Endodermal cell (in vitro differentiated cells): ENCODE measurements at regions not wholly inside any gene's neighbourhood (a gene's known extent, or its start where the extent isn't known, plus 50 kb on each side); places are given as distances from the start of the nearest gene placed in this dataset.

Source experiments
- DNase-seq: peaks from one replicate; pipeline ENCODE4 v3.0.0-alpha.2; 2017
- H3K27ac ChIP-seq: 2 replicates; pipeline ENCODE4 v1.5.1; 2013; ENCODE audit warnings: mild to moderate bottlenecking, low read depth, low read length, moderate library complexity
- H3K27me3 ChIP-seq: 2 replicates; pipeline ENCODE4 v1.6.1; 2013; ENCODE audit warnings: mild to moderate bottlenecking, low read length, moderate library complexity; ENCODE audit not compliant: insufficient read depth, control insufficient read depth, poor library complexity, severe bottlenecking
- H3K36me3 ChIP-seq: 2 replicates; pipeline ENCODE4 v1.7.0; 2013; ENCODE audit warnings: mild to moderate bottlenecking, low read length, moderate library complexity; ENCODE audit not compliant: control insufficient read depth, insufficient read depth
- H3K4me1 ChIP-seq: one replicate; pipeline ENCODE4 v1.7.0; 2013; ENCODE audit warnings: low read length; ENCODE audit not compliant: control insufficient read depth, insufficient read depth
- H3K4me3 ChIP-seq: 2 replicates; pipeline ENCODE4 v1.5.1; 2013; ENCODE audit warnings: mild to moderate bottlenecking, low read length, moderate library complexity
- H3K9ac ChIP-seq: 2 replicates; pipeline ENCODE4 v1.6.1; 2013; ENCODE audit warnings: mild to moderate bottlenecking, low read length, moderate library complexity; ENCODE audit not compliant: poor library complexity, severe bottlenecking; ENCODE audit errors: extremely low read depth
- H3K9me3 ChIP-seq: 2 replicates; pipeline ENCODE4 v1.6.1; 2013; ENCODE audit warnings: mild to moderate bottlenecking, low read length, moderate library complexity; ENCODE audit not compliant: control insufficient read depth
- H3K27ac Mint-ChIP-seq: 2 replicates; pipeline ENCODE4 v1.8.0; 2020; ENCODE audit warnings: mixed read lengths
- H3K27me3 Mint-ChIP-seq: 2 replicates; pipeline ENCODE4 v1.8.0; 2021; ENCODE audit warnings: mild to moderate bottlenecking, mixed read lengths; ENCODE audit not compliant: insufficient read depth
- H3K36me3 Mint-ChIP-seq: 2 replicates; pipeline ENCODE4 v1.8.0; 2020; ENCODE audit warnings: low read depth, mixed read lengths
- H3K4me1 Mint-ChIP-seq: 2 replicates; pipeline ENCODE4 v1.8.0; 2020; ENCODE audit warnings: mixed read lengths
- H3K4me3 Mint-ChIP-seq: 2 replicates; pipeline ENCODE4 v1.8.0; 2020; ENCODE audit warnings: mild to moderate bottlenecking, moderate library complexity, mixed read lengths
- H3K9me3 Mint-ChIP-seq: 2 replicates; pipeline ENCODE4 v1.8.0; 2020; ENCODE audit warnings: mild to moderate bottlenecking, mixed read lengths
- WGBS, 2 experiments: methylation state at CpG; one replicate each; pipeline versions ENCODE4 v1.1.5 to v1.1.7; 2013; ENCODE audit warnings: missing lambda C conversion rate in 2 of 2, mixed read lengths in 1 of 2; ENCODE audit not compliant: insufficient coverage in 1 of 2, insufficient read length in 1 of 2; 5-methylcytosine and 5-hydroxymethylcytosine counted together
- TF ChIP-seq, protein P1 (sequence below): fragments of 200-600 bp; sonication (generic); conservative IDR thresholded peaks from 2 replicates; pipeline ENCODE4 v1.5.0; 2021; ENCODE audit warnings: antibody characterized with exemption, mild to moderate bottlenecking

DNA sequence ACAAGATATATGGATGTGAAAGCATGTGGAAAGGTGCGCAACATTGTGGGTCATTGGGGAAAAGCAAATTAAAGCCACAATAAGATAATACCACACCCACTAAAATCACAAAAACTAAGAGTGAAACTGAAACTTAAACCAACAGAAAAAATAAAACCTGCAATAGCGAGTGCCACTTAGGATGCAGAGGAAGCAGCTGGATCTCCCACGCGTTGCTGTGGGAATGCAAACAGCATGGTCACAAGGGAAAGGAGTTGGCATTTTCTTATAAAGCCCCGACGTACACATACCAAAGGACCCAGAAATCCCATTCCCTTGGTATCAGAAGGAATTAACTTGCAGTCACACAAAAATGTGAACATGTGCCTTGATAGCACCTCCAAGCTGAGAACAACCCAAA lies 712.0 kb downstream of the TBC1D22A start:
- H3K4me1 ChIP-seq = no peaks in the 10 kb centered on the region
- H3K36me3 Mint-ChIP-seq = no peaks in the 10 kb centered on the region
- H3K4me3 Mint-ChIP-seq = no peak overlapping the region
- peaks cover 91% of the 10 kb centered on the region for H3K9me3 Mint-ChIP-seq
- TF ChIP-seq, protein P1, sequence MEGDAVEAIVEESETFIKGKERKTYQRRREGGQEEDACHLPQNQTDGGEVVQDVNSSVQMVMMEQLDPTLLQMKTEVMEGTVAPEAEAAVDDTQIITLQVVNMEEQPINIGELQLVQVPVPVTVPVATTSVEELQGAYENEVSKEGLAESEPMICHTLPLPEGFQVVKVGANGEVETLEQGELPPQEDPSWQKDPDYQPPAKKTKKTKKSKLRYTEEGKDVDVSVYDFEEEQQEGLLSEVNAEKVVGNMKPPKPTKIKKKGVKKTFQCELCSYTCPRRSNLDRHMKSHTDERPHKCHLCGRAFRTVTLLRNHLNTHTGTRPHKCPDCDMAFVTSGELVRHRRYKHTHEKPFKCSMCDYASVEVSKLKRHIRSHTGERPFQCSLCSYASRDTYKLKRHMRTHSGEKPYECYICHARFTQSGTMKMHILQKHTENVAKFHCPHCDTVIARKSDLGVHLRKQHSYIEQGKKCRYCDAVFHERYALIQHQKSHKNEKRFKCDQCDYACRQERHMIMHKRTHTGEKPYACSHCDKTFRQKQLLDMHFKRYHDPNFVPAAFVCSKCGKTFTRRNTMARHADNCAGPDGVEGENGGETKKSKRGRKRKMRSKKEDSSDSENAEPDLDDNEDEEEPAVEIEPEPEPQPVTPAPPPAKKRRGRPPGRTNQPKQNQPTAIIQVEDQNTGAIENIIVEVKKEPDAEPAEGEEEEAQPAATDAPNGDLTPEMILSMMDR = no peak
- 52 to 71% methylated on average over 3 to 6 of the region's 6 CpGs for WGBS, 2 experiments
- no peaks in the 10 kb centered on the region for H3K27me3 ChIP-seq
- peaks cover 64% of the 10 kb centered on the region for H3K9me3 ChIP-seq
- DNase-seq = no peak
- no peaks in the 10 kb centered on the region for H3K4me1 Mint-ChIP-seq
- H3K4me3 ChIP-seq = no peak overlapping the region
- H3K36me3 ChIP-seq = no peaks in the 10 kb centered on the region
- no peak overlapping the region for H3K27ac ChIP-seq
- no peak overlapping the region for H3K9ac ChIP-seq
- H3K27ac Mint-ChIP-seq = no peak overlapping the region
- H3K27me3 Mint-ChIP-seq = no peaks in the 10 kb centered on the region

DNA sequence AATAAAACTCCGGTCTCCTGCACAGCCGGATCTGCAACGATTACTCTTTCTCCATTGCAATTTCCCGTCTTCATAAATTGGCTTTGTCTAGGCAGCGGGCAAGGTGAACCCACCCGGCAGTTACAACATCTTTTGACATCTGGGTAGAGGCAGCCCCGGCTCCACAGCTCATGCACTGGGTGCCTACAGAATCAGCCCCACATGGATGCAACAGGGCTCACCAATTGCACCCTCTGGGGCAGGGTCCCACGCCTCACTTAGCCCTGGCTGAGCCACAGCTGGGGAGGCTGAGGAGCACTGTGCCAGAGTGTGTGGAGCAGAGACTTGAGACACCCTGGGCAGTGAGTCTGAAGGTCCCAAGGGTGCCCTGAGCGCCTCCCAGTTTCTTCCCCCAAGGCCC lies 710.2 kb downstream of the TBC1D22A start:
- 77 to 89% methylated on average over 7 to 9 of the region's 9 CpGs for WGBS, 2 experiments
- Histone ChIP-seq H3K27ac (no peak overlapping the region), H3K27me3 (no peaks in the 10 kb centered on the region), H3K4me3 (no peak overlapping the region), H3K9me3 (peaks cover 66% of the 10 kb centered on the region), H3K36me3 (no peaks in the 10 kb centered on the region), H3K4me1 (no peaks in the 10 kb centered on the region), H3K9ac (no peak overlapping the region)
- H3K4me1 Mint-ChIP-seq = no peaks in the 10 kb centered on the region
- TF ChIP-seq, protein P1 = no peak
- H3K4me3 Mint-ChIP-seq = no peak overlapping the region
- no peak overlapping the region for H3K27ac Mint-ChIP-seq
- DNase-seq = no peak
- peaks cover 92% of the 10 kb centered on the region for H3K9me3 Mint-ChIP-seq
- no peaks in the 10 kb centered on the region for H3K36me3 Mint-ChIP-seq
- H3K27me3 Mint-ChIP-seq = no peaks in the 10 kb centered on the region

- H3K36me3 ChIP-seq = no peaks in the 10 kb centered on the region
- H3K4me3 ChIP-seq = no peak overlapping the region
- Mint-ChIP-seq H3K36me3 (no peaks in the 10 kb centered on the region), H3K9me3 (peaks cover 91% of the 10 kb centered on the region), H3K27ac (no peak overlapping the region), H3K4me3 (no peak overlapping the region), H3K4me1 (no peaks in the 10 kb centered on the region), H3K27me3 (no peaks in the 10 kb centered on the region)
- TF ChIP-seq, protein P1 = no peak
- no peaks in the 10 kb centered on the region for H3K27me3 ChIP-seq
- no peaks in the 10 kb centered on the region for H3K4me1 ChIP-seq
- H3K27ac ChIP-seq = no peak overlapping the region
- WGBS, 2 experiments = 42 to 43% methylated on average over 1 to 3 of the region's 3 CpGs
- H3K9me3 ChIP-seq = peaks cover 73% of the 10 kb centered on the region
- no peak for DNase-seq
- H3K9ac ChIP-seq = no peak overlapping the region
These were observed 709.0 kb downstream of the TBC1D22A start for GRCh38 chr22:47471406-47471805.
